HG03280 (cell line): ENCODE measurements at regions not wholly inside any gene's neighbourhood (a gene's known extent, or its start where the extent isn't known, plus 50 kb on each side); places are given as distances from the start of the nearest gene placed in this dataset.

Source experiments
- ATAC-seq: cut with Tn5 transposase; IDR thresholded peaks from one replicate; pipeline ENCODE4 v1.9.1; 2021; ENCODE audit warnings: mild to moderate bottlenecking, moderate library complexity; ENCODE audit not compliant: unreplicated experiment

GRCh38 chr18:24560511-24560981 lies 100.1 kb downstream of the HRH4 start:
- no peak for ATAC-seq

GRCh38 chr18:24561369-24561965 lies 101.0 kb downstream of the HRH4 start:
- no peak for ATAC-seq

GRCh38 chr18:24567199-24567598 lies 106.8 kb downstream of the HRH4 start:
- ATAC-seq: no peak

GRCh38 chr18:24570716-24571115 lies 110.3 kb downstream of the HRH4 start:
- no peak for ATAC-seq

- no peak for ATAC-seq
Measured at GRCh38 chr18:24582771-24583170, 122.3 kb downstream of the HRH4 start.

- no peak for ATAC-seq
Measured at GRCh38 chr18:24584205-24584604, 123.8 kb downstream of the HRH4 start.

- no peak for ATAC-seq
Measured at GRCh38 chr18:24584813-24585212, 124.4 kb downstream of the HRH4 start.

GRCh38 chr18:24585996-24586566 lies 125.6 kb downstream of the HRH4 start:
- ATAC-seq: no peak

GRCh38 chr18:24586662-24587360 lies 126.4 kb downstream of the HRH4 start:
- ATAC-seq: no peak

- ATAC-seq: no peak
Measured at GRCh38 chr18:24588440-24588839, 128.0 kb downstream of the HRH4 start.

- ATAC-seq: no peak
Measured at GRCh38 chr18:24590946-24591345, 130.5 kb downstream of the HRH4 start.

GRCh38 chr18:24593401-24593800 lies 133.0 kb downstream of the HRH4 start:
- no peak for ATAC-seq

- no peak for ATAC-seq
Measured at GRCh38 chr18:24593886-24594285, 133.4 kb downstream of the HRH4 start.

GRCh38 chr18:24595561-24596031 lies 135.2 kb downstream of the HRH4 start:
- no peak for ATAC-seq

GRCh38 chr18:24600076-24600654 lies 139.7 kb downstream of the HRH4 start:
- no peak for ATAC-seq

- no peak for ATAC-seq
Measured at GRCh38 chr18:24601585-24601984, 141.1 kb downstream of the HRH4 start.

GRCh38 chr18:24602201-24602600 lies 141.8 kb downstream of the HRH4 start:
- ATAC-seq: no peak

GRCh38 chr18:24603151-24603550 lies 142.7 kb downstream of the HRH4 start:
- no peak for ATAC-seq

GRCh38 chr18:24605444-24605843 lies 145.0 kb downstream of the HRH4 start:
- no peak for ATAC-seq

- ATAC-seq: no peak
Measured at GRCh38 chr18:24609254-24609653, 148.8 kb downstream of the HRH4 start.

GRCh38 chr18:24611075-24611474 lies 150.6 kb downstream of the HRH4 start:
- ATAC-seq: no peak
